ENCODE measurements at regions not wholly inside any gene's neighbourhood (a gene's known extent, or its start where the extent isn't known, plus 50 kb on each side); places are given as distances from the start of the nearest gene placed in this dataset.

- DNase-seq, result no peak
Observed at GRCh38 chr4:95998311-95998710, 158.4 kb downstream of the PDHA2 start.

GRCh38 chr4:96003951-96004740 is 164.3 kb downstream of the PDHA2 start:
- no peak for DNase-seq

DNA sequence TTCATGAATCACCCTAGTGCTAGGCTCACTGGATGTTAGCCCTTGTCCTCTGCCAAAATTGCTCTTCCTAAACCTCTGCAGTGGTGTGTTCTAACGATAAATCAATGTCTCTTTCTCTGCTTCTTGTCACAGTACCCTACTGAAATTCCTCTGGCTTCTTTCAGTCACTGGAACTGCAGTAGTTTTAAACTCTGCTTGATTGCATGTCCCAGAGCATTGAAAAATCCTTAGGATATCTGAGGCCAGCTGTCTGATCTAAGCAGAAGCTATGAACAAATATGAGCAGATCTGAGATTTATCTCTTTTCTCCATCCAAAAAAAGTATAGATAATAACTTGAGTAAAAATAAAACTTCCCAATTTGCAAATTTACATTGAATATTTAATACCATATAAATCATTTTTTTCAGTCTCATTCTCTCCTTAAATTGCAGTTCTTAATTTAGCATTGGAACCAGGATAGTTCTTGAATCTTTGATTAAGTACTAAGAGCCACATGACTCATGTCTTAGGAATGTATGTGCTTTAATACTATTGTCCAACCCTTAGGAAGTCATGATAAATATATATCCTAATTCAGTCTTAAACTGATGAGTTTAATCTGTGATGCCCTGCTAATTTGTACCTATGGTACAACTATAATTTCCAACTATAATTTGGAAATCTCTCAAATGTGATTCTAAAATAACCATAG is 169.7 kb downstream of the PDHA2 start:
- DNase-seq, result no peak

GRCh38 chr4:96012687-96013086 is 172.8 kb downstream of the PDHA2 start:
- DNase-seq, result no peak

- no peak for DNase-seq
Observed at GRCh38 chr4:96016634-96017299, 176.9 kb downstream of the PDHA2 start.

GRCh38 chr4:96025011-96025410 is 185.1 kb downstream of the PDHA2 start:
- no peak for DNase-seq

DNA sequence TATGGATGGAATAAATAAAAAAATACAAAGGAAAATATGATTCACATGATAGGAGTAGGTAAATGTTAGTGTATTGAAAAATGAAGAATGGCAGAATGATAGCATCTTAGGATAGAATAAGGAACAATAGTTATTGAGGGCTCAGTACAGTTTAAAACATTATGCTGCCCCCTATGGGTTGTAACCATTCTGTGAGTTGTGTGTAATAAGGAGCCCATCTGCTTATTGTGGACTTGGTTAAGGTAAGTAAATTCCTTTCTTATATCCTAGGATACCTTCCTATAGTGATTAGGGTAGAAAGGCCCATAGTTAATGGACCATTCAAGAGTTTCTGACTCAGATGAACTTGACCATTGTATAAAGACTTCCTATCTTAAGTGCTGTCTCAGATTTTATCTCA is 195.8 kb downstream of the PDHA2 start:
- no peak for DNase-seq

DNA sequence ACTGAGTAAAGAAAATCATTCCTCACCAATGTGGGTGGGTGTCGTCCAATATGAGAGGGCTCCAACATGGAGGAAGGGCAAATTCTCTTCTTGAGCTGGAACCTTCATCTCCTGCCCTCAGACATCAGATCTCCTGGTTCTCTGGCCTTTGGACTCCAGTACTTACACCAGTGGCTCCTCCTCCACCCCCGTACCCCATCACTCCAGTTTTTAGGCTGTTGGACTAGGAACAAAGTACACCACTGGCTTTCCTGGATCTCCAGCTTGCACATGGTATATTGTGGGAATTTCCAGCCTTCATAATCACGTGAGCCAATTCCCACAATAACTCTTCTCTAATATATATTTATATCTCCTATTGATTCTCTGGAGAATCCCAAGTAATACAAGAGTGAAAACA is 196.9 kb downstream of the PDHA2 start:
- no peak for DNase-seq

- no peak for DNase-seq
Observed at GRCh38 chr4:96037705-96038104, 197.8 kb downstream of the PDHA2 start.

- no peak for DNase-seq
Observed at GRCh38 chr4:96039217-96039616, 199.3 kb downstream of the PDHA2 start.

DNA sequence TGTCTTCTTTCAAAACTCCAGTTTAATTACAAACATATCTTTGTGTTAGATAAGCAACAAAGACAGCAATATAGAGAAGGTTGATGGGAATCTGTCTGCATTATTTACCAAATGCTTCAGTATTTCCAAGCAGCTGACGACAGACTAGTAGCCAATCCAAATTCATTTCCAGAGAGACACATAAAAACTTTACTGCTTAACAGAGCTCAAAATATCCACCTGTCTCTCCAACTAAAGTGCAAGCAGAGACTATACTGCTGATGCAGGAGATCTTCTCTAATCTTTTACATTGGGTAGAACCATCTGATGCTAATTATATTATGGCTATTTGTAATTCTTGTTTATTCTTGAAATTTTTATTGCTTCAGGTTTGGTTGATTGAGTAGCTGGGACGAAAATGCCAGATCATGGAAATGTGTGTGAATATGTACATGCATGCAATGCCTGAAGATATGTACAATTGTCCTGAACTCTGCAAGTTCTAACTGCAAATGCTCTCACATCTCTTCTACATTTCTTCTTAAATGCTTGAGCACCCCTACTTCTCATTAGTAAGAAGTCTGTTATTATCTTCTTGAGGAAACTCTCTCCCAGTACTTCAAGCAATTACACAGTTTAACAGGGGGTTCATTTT is 200.0 kb downstream of the PDHA2 start:
- no peak for DNase-seq

- DNase-seq, result no peak
Observed at GRCh38 chr4:96044971-96045370, 205.1 kb downstream of the PDHA2 start.

DNA sequence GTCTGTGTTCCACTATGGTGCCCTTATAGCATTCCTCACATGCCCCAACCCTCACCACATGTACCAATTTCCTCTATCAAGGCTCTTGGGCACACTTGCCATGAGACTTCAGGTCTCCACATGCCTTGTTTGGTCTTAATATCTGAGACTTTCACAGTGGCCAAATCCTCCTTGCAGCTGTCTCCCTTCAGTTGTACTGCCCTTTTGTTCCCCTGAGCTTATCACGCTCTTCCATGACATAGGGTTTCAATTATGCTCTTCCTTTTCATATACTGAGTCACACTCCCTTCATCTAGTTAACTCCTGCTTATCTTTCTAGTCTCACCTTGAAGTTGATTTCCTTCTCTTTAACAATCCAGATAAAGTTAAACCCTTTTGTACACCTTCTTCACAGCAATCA is 212.9 kb downstream of the PDHA2 start:
- no peak for DNase-seq

- no peak for DNase-seq
Observed at GRCh38 chr4:96056346-96056934, 216.5 kb downstream of the PDHA2 start.

DNA sequence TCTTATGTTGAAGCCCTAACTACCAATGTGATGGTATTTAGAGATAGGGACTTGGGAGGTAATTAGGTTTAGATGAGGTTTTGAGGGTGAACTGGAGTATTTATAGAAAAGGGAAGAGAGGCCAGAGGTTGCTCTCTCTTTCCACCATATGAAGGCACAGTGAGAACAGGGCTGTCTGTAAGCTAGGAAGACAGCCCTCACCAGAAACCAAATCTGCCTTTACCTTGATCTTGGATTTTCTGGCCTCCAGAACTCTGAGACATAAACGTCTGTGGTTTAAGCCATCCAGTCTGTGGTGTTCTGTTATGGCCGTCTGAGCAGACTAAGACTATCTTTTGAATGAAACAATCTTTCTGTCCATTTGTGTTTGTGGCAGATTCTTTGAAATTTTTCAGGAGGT is 223.7 kb downstream of the PDHA2 start:
- no peak for DNase-seq

DNA sequence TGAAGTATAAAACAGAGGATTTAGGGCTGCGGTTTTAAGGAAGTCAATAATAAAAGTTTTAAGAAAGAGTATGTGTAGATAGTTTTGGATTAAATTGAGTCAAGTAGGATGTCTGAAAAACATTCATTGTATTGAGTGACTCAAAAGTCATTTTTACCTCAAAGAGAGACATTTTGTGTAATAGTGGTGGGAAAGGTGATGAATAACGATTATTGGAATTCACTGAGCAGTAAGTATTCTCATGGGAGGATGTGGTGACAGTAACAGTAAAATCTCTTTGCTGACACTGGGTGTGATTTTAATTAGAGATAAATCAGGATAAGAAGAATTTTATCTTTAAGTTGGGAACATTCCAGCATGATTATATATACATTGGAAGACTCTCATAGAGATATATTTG is 233.6 kb downstream of the PDHA2 start:
- no peak for DNase-seq

DNA sequence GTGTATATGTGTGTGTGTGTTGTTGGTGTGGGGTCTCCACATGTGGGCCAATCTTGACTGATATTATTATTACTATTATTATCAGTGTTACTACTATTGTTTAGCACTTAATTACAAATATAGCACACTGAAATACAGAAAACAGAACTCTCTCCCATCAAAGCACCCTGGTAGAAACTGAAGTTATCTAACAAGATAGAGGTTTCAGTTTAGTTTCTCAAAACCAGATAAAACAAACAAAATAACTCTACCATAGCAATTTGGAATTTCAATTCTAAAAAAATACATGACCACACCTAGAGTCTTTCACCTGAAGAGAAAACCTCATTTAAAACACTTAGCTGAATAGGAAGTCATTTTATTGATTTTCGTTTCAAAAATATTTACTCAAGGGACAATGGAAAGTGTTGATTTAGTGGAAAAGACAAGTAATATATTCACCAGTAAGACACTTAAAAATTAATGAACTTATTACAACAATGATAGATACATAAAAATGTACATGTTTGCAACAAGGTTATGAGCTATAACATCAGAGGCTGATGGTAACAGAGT is 252.3 kb downstream of the PDHA2 start:
- no peak for DNase-seq

- no peak for DNase-seq
Observed at GRCh38 chr4:96093057-96093456, 253.2 kb downstream of the PDHA2 start.

GRCh38 chr4:96093563-96093962 is 253.7 kb downstream of the PDHA2 start:
- no peak for DNase-seq

GRCh38 chr4:96094183-96094582 is 254.3 kb downstream of the PDHA2 start:
- DNase-seq, result no peak

- DNase-seq, result no peak
Observed at GRCh38 chr4:96097040-96097607, 257.2 kb downstream of the PDHA2 start.

- DNase-seq, result no peak
Observed at GRCh38 chr4:96097693-96098092, 257.8 kb downstream of the PDHA2 start.

All from NCI-H446 (cell line).